GM12891 (cell line): ENCODE measurements at regions not wholly inside any gene's neighbourhood (a gene's known extent, or its start where the extent isn't known, plus 50 kb on each side); places are given as distances from the start of the nearest gene placed in this dataset.

Source experiments
- PAX5 ChIP-seq: IDR thresholded peaks from 2 replicates; pipeline ENCODE4 v1.6.1; 2011; ENCODE audit warnings: low read length, moderate library complexity, mild to moderate bottlenecking; ENCODE audit not compliant: insufficient read depth, severe bottlenecking
- POLR2A ChIP-seq: IDR thresholded peaks from 2 replicates; pipeline ENCODE4 v1.6.1; 2011; ENCODE audit warnings: low read depth, low read length, control low read depth
- POLR2AphosphoS5 ChIP-seq: IDR thresholded peaks from 2 replicates; pipeline ENCODE4 v1.6.1; 2011; ENCODE audit warnings: low read depth, low read length, control low read depth
- POU2F2 ChIP-seq: IDR thresholded peaks from 2 replicates; pipeline ENCODE4 v1.6.1; 2011; ENCODE audit warnings: low read depth, mild to moderate bottlenecking, control low read depth, low read length, moderate library complexity
- SPI1 ChIP-seq: IDR thresholded peaks from 2 replicates; pipeline ENCODE4 v1.6.1; 2011; ENCODE audit warnings: low read depth, low read length, control low read depth
- TAF1 ChIP-seq: IDR thresholded peaks from 2 replicates; pipeline ENCODE4 v1.6.1; 2011; ENCODE audit warnings: low read depth, low read length, control low read depth

DNA sequence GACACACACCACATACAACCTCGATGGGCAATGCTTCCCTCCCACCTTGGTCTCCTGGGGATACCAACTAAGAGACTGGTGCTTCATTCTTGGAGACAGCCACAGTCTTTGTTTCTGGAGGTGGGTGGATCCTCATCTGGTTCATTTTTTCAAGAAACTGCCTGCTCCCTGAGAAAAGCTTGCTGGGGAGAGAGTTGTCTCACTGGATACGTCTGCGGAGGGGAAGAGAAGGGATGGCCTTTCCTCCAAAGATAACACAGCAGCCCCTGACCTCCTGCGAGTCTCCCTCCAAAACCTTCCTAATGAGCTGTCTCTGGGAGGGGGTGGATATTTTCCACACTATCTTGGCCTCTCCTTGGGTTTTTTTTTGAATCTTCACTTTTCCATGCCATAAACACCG lies 221.2 kb downstream of the SOX9 start:
- TF ChIP-seq POLR2A = no peak
- TF ChIP-seq POLR2AphosphoS5 = no peak
- no peak for TF ChIP-seq SPI1
- TF ChIP-seq TAF1 = no peak
- no peak for TF ChIP-seq PAX5
- no peak for TF ChIP-seq POU2F2
